ENCODE measurements at regions not wholly inside any gene's neighbourhood (a gene's known extent, or its start where the extent isn't known, plus 50 kb on each side); places are given as distances from the start of the nearest gene placed in this dataset.

DNA sequence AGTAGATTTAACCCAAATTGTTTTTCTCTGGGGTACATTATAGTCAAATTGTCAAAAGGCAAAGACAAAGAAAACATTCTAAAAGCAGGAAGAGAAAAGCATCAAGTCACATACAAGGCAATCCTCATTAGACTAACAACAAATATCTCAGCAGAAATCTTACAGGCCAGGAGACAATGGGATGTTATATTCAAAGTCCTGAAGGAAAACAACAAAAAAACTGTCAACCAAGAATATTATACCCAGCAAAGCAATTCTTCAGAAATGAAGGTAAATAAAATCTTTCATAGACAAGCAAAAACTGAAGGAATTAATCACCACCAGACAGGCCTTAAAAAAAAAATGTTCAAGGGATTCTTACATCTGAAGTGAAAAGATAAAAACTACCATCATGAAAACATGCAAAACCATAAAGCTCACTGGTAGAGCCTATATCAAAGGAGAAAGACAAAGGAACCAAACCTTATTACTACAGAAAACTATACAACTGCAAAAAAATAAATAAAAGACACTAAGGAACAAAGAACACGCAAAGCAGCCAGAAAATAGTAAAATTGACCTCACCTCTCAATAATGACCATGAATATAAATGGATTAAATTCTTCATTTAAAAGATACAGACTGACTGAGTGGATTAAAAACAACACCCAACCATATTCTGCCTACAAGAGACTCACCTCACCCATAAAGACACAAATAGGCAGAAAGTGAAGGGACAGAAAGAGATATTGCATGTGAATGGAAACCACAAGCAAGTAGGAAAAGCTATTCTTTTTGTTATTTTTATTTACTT lies 113.8 kb upstream of the ZC3H11B start:
- no peak for DNase-seq (ENCODE audit: low read depth, low spot score)
- Histone ChIP-seq H3K27me3 (ENCODE audit: insufficient read depth, insufficient read length) (no peaks in the 10 kb centered on the region), H3K4me3 (ENCODE audit: insufficient read length, low read depth) (no peak overlapping the region), H3K4me1 (ENCODE audit: insufficient read depth, insufficient read length) (no peaks in the 10 kb centered on the region), H3K36me3 (ENCODE audit: insufficient read depth, insufficient read length, low read length) (no peaks in the 10 kb centered on the region), H3K9me3 (ENCODE audit: insufficient read depth, low read length) (peaks cover 17% of the 10 kb centered on the region), H3K9ac (ENCODE audit: insufficient read length, low read depth) (no peak overlapping the region)
- TF ChIP-seq SUZ12 (IDR thresholded peaks at IDR 0.05; ENCODE audit: extremely low read depth, insufficient read depth, insufficient read length) (no peak), YY1 (IDR thresholded peaks at IDR 0.05; ENCODE audit: insufficient read depth, insufficient read length) (no peak), ZNF274 (IDR thresholded peaks at IDR 0.05; ENCODE audit: low read depth, low read length) (no peak)

- Histone ChIP-seq H3K4me3 (ENCODE audit: insufficient read length, low read depth) (no peak overlapping the region), H3K27me3 (ENCODE audit: insufficient read depth, insufficient read length) (no peaks in the 10 kb centered on the region), H3K9me3 (ENCODE audit: insufficient read depth, low read length) (peaks cover 17% of the 10 kb centered on the region), H3K9ac (ENCODE audit: insufficient read length, low read depth) (no peak overlapping the region), H3K4me1 (ENCODE audit: insufficient read depth, insufficient read length) (no peaks in the 10 kb centered on the region), H3K36me3 (ENCODE audit: insufficient read depth, insufficient read length, low read length) (no peaks in the 10 kb centered on the region)
- DNase-seq (ENCODE audit: low read depth, low spot score) = no peak
- no peak for TF ChIP-seq YY1 (IDR thresholded peaks at IDR 0.05; ENCODE audit: insufficient read depth, insufficient read length)
- TF ChIP-seq ZNF274 (IDR thresholded peaks at IDR 0.05; ENCODE audit: low read depth, low read length) = no peak
- TF ChIP-seq SUZ12 (IDR thresholded peaks at IDR 0.05; ENCODE audit: extremely low read depth, insufficient read depth, insufficient read length) = no peak
Measured at GRCh38 chr1:219724440-219724839, 111.5 kb upstream of the ZC3H11B start.

GRCh38 chr1:219717536-219717935 lies 104.6 kb upstream of the ZC3H11B start:
- Histone ChIP-seq H3K4me3 (ENCODE audit: insufficient read length, low read depth) (no peak overlapping the region), H3K36me3 (ENCODE audit: insufficient read depth, insufficient read length, low read length) (no peaks in the 10 kb centered on the region), H3K27me3 (ENCODE audit: insufficient read depth, insufficient read length) (no peaks in the 10 kb centered on the region), H3K4me1 (ENCODE audit: insufficient read depth, insufficient read length) (no peaks in the 10 kb centered on the region), H3K9me3 (ENCODE audit: insufficient read depth, low read length) (no peaks in the 10 kb centered on the region), H3K9ac (ENCODE audit: insufficient read length, low read depth) (no peak overlapping the region)
- DNase-seq (ENCODE audit: low read depth, low spot score) = no peak
- no peak for TF ChIP-seq ZNF274 (IDR thresholded peaks at IDR 0.05; ENCODE audit: low read depth, low read length)

DNA sequence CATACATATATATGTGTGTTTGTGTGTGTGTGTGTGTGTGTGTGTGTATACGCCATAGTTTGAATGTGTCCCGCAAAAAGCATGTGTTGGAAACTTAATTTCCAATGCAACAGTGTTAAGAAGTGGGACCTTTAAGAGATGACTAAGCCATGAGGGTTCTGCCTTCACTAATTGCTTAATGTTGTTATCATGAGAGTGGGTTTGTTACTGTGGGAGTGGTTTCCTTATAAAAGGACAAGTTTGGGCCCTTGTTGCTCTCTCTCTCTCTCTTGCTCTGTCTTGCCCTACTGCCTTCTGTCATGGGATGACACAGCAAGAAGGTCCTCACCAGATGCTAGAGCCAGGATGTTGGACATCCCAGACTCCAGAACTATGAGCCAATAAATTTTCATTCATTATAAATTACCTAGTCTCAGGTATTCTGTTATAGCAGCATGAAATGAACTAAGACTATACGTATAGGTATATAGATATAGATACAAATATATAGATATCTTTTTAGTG lies 103.8 kb upstream of the ZC3H11B start:
- TF ChIP-seq YY1 (IDR thresholded peaks at IDR 0.05; ENCODE audit: insufficient read depth, insufficient read length) (no peak), ZNF274 (IDR thresholded peaks at IDR 0.05; ENCODE audit: low read depth, low read length) (no peak), SUZ12 (IDR thresholded peaks at IDR 0.05; ENCODE audit: extremely low read depth, insufficient read depth, insufficient read length) (no peak)
- no peaks in the 10 kb centered on the region for H3K27me3 ChIP-seq (ENCODE audit: insufficient read depth, insufficient read length)
- no peaks in the 10 kb centered on the region for H3K4me1 ChIP-seq (ENCODE audit: insufficient read depth, insufficient read length)

DNA sequence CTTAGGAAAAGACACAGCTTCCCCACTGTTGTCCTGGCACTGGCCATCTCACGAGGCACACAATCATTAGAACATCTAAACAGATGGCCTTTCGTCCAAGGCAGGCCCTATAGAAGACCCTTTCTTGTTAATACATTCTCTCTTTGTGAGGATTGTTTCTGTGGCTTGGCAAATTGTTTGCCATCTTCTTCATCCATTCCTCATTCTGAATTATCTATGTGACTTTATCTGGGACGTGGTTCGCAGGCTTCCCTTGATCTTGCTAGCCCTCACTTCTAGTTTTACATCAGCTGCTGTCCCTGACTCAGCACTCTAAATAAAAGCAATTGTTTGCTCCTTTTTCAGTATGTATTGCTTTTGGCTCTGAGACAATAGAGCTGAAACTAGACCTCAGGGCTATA lies 101.1 kb upstream of the ZC3H11B start:
- Histone ChIP-seq H3K27me3 (ENCODE audit: insufficient read depth, insufficient read length) (no peaks in the 10 kb centered on the region), H3K9ac (ENCODE audit: insufficient read length, low read depth) (no peak overlapping the region), H3K36me3 (ENCODE audit: insufficient read depth, insufficient read length, low read length) (no peaks in the 10 kb centered on the region), H3K4me3 (ENCODE audit: insufficient read length, low read depth) (no peak overlapping the region), H3K4me1 (ENCODE audit: insufficient read depth, insufficient read length) (no peaks in the 10 kb centered on the region), H3K9me3 (ENCODE audit: insufficient read depth, low read length) (no peaks in the 10 kb centered on the region; the same call in 1 of the 2 replicates)
- no peak for DNase-seq (ENCODE audit: low read depth, low spot score)
- TF ChIP-seq SUZ12 (IDR thresholded peaks at IDR 0.05; ENCODE audit: extremely low read depth, insufficient read depth, insufficient read length) = no peak
- TF ChIP-seq ZNF274 (IDR thresholded peaks at IDR 0.05; ENCODE audit: low read depth, low read length) = no peak
- no peak for TF ChIP-seq YY1 (IDR thresholded peaks at IDR 0.05; ENCODE audit: insufficient read depth, insufficient read length)

More for the DNA sequence above, 103.8 kb upstream of the ZC3H11B start:
- Histone ChIP-seq H3K9me3 (ENCODE audit: insufficient read depth, low read length) (no peaks in the 10 kb centered on the region), H3K4me3 (ENCODE audit: insufficient read length, low read depth) (no peak overlapping the region), H3K9ac (ENCODE audit: insufficient read length, low read depth) (no peak overlapping the region), H3K36me3 (ENCODE audit: insufficient read depth, insufficient read length, low read length) (no peaks in the 10 kb centered on the region)
- no peak for DNase-seq (ENCODE audit: low read depth, low spot score)

DNA sequence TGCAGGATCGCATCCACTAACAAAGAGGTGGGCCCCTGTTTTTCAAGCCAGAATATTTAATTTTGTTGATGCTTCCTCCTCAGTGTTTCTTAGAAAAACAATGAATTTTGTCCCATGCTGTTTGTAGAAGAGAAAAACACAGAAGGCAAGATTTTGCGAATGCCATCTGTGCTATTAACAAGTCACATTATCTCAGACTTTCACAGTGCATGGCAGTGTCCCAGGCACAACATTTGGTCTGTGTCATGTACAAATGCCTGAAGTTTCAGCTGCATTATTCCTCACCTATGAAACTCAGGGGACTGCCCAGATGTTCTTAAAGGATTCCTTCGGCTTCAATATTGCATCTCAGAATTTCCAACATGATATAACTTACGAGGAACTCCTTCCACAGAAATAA lies 99.6 kb upstream of the ZC3H11B start:
- no peak overlapping the region for H3K4me3 ChIP-seq (ENCODE audit: insufficient read length, low read depth)
- no peak for DNase-seq (ENCODE audit: low read depth, low spot score)
- H3K9me3 ChIP-seq (ENCODE audit: insufficient read depth, low read length) = no peaks in the 10 kb centered on the region; the same call in 1 of the 2 replicates
- TF ChIP-seq YY1 (IDR thresholded peaks at IDR 0.05; ENCODE audit: insufficient read depth, insufficient read length) (no peak), SUZ12 (IDR thresholded peaks at IDR 0.05; ENCODE audit: extremely low read depth, insufficient read depth, insufficient read length) (no peak), ZNF274 (IDR thresholded peaks at IDR 0.05; ENCODE audit: low read depth, low read length) (no peak)
- H3K27me3 ChIP-seq (ENCODE audit: insufficient read depth, insufficient read length) = no peaks in the 10 kb centered on the region
- H3K9ac ChIP-seq (ENCODE audit: insufficient read length, low read depth) = no peak overlapping the region
- H3K4me1 ChIP-seq (ENCODE audit: insufficient read depth, insufficient read length) = no peaks in the 10 kb centered on the region
- no peaks in the 10 kb centered on the region for H3K36me3 ChIP-seq (ENCODE audit: insufficient read depth, insufficient read length, low read length)

- Histone ChIP-seq H3K27me3 (ENCODE audit: insufficient read depth, insufficient read length) (no peaks in the 10 kb centered on the region), H3K9ac (ENCODE audit: insufficient read length, low read depth) (no peak overlapping the region), H3K9me3 (ENCODE audit: insufficient read depth, low read length) (no peaks in the 10 kb centered on the region; the same call in 1 of the 2 replicates), H3K4me1 (ENCODE audit: insufficient read depth, insufficient read length) (no peaks in the 10 kb centered on the region), H3K36me3 (ENCODE audit: insufficient read depth, insufficient read length, low read length) (no peaks in the 10 kb centered on the region), H3K4me3 (ENCODE audit: insufficient read length, low read depth) (no peak overlapping the region)
- DNase-seq (ENCODE audit: low read depth, low spot score) = no peak
- no peak for TF ChIP-seq YY1 (IDR thresholded peaks at IDR 0.05; ENCODE audit: insufficient read depth, insufficient read length)
- TF ChIP-seq ZNF274 (IDR thresholded peaks at IDR 0.05; ENCODE audit: low read depth, low read length) = no peak
- no peak for TF ChIP-seq SUZ12 (IDR thresholded peaks at IDR 0.05; ENCODE audit: extremely low read depth, insufficient read depth, insufficient read length)
Measured at GRCh38 chr1:219710529-219711194, 97.8 kb upstream of the ZC3H11B start.
